NCI-H526 treated with DMSO at 0.1 percent for 48 hours (cell line): ENCODE measurements at regions not wholly inside any gene's neighbourhood (a gene's known extent, or its start where the extent isn't known, plus 50 kb on each side); places are given as distances from the start of the nearest gene placed in this dataset.
A peak's percentile ranks its signal among the peaks of the same experiment; 100 is the strongest.

Experiments used
- DNase-seq: peaks from one replicate; lab custom pipeline; 2025; lab: John Stamatoyannopoulos, UW

DNA sequence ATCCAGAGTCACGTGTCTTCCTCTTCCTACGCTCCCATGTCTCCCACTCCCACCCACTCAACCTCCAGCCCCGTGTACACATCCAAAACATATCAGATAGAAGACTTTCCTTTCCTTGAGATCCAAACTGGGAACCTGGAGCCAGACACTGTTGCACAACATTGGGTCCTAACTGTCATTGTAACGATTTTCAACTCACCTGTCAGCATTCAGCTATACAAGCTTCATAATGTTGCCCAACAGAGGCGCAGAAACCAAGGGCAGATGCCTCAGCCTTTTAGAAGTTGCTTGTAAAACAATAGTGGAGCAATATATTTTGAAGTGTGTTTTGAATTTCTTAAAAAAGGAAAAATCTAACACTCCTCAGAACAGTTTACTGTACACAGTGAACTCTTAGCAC lies 84.9 kb upstream of the GLIS3 start:
- DNase-seq = no peak

DNA sequence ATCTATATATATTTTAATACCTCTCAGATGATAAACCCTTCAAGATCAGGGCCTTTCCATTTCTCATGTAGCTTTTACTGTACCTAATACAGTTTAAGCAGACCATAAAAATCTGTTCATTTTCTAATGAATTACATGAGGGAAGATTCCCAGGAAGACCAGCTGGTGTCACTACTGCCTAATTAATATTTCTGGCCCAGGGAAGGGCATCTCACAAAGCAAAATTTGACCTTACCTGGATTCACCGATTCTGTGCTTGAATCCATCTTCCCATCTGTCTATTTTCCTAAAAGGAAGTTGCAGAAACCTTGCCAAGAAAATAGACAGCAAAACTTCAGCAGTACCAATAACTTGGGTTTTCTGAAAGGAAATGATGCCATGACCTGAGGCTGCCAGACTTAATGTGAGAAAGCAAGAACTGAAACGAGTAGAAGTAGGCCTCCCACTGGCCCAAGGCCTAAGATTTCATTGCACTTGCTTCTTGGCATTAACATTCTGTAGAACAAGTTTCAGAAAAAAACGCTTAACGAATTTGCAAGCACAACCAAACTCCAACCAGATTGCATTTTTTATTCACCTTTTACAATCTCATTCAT lies 83.0 kb upstream of the GLIS3 start:
- DNase-seq = no peak

DNA sequence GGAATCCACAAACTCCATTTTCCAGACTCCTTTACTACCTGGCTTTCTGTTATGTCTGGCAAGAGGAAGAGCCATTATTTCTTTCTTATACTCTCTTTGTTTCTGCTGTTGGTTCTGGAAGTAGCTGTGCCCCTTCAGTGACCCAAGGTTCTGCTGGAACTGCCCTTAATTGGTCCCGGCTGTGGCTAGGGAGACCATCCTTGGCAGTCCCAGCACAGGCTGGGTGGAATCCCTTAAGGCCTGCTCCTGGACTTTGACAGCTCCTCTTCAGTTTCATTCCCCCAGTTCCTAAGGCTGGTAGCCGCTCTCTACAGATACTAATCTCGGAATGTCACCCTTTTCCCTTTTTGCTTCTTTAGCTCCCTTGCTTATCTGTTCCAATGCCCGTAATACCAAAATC lies 81.9 kb upstream of the GLIS3 start:
- no peak for DNase-seq

DNA sequence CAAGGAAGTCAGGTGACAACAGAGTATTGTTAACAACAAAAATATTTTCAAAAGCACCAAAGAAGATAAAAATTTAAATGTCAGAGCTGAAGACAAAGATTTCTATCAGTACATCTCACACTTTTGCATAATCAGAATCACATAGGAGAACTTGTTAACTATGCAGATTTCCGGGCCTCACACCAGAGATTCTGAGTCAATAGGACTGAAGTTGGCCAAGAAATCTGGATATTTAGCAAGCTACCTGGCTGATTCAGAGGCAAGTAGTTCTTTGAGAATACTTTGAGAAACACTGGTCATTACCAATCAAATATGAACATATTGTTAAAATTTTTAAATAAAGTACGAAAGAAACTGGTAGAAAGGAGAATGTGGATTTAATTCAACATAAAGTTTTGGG lies 80.5 kb upstream of the GLIS3 start:
- DNase-seq = no peak

DNA sequence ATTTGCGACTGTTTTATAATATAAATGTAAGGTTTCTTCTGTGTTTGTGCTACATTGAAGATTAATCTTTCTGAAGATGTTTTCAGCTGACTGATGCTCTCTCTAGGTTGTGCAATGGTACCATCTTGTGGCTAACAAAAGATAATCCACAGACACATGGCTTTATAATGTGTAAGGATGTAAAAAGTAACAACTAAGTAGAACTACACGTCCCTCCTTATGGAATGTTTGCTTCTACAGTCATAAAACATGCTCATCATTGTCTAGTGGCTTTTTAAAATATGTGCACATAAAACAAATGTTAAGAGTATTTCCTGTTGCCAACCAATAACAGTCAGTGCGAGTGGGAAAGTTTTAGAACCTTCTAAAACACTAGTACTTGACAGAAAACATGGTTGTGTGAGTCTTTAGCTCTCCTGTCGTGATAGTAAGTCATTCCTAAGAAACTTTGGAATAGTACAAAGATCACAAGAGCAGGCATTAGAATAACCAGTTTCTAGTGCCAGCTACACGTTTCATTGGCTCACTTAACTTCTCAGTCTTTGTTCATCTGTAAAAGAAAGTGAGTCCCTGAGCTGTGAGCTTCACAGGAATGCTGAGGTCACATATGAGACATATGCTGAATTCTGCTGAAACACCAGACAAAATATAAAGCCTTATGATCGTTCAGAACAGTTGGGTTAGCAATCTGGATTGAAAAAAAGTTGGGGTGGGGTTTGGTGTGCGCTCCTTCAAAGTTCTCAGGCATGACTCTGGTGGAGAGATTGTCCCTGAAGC lies 75.7 kb upstream of the GLIS3 start:
- DNase-seq = peak; percentile 28

DNA sequence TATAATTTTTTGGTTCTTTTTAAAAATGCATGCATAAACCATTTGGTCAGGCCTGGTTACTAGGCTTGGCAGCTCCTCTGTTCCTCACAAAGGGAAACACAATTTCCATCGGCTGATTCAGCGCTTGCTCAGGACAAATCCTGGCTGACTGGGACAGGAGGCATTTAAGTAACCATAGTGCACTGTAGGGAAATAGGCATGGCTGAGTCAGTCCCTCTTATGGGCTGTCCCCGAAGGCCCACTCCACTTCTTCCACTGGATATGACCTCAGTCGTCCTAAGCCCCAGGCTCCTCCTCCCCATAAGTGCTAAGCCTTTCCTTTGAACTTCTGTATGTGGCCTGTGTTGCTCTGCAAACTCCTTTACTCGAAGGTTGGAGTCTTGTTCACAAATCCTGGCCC lies 71.2 kb upstream of the GLIS3 start:
- DNase-seq = no peak

DNA sequence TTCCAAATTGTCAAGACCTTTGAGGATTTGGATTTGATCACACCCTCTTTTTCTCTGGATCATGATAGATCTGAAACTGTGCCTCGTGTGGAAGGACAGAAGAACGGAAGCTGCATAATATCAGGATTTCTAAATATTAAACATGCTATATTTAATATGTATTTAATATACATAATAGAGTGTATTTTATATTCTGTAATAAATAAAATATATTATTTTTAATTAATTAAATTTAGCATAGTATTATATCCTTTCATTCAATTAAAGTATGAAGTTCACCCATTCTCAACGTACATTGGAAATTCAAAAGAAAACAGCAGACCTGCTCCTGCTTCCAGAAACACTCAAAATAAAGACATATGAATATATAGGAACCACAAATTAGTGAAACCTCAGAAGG lies 70.6 kb upstream of the GLIS3 start:
- DNase-seq = no peak

DNA sequence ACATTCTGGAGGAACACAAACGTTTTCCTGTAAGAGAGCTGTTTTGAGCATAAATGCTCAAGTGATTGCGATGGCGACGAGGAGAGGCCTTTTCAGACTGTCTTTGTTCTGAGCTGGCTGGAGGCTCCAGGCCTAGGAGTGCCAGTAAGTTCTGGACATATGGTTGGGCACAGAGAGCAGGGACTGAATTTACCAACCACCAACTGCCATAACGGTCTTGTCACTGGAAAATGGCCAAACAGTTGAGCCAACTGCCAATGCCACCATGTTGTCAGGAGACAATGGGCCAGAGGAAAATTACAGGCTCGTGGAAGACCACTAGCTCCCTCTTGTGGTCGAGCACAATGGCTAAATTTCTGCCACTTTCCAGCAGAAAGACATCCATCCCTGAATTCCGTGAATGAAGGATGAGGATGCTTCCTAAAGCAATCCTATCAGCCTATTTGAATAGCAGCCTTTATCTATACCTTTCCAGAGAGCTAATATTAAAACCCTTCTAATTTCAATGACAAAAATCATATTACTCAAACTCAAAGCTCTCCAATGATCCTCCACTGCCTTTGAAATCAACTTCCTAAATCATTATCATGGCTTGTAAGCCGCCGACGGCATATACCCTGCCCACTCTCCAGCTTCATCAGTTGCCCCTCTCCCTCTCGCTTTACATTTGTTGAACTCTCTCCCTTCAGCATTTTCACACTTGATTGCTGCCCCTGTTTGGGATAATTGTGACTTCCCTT lies 66.9 kb upstream of the GLIS3 start:
- no peak for DNase-seq

DNA sequence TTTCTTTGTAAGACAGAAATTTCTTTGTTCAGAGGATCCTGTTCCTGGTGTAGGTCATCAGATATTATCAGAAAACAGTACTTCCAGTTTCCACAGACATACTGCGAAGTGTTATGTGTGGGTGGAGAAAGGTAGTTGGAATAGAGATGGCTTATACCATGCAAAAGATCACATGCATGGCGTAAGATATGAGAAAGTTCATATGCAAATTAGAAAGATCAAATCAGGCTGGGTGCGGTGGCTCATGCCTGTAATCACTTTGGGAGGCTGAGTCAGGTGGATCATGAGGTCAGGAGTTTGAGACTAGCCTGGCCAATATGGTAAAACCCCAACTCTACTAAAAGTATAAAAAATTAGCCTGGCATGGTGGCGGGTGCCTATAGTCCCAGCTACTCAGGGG lies 65.2 kb upstream of the GLIS3 start:
- DNase-seq = no peak

DNA sequence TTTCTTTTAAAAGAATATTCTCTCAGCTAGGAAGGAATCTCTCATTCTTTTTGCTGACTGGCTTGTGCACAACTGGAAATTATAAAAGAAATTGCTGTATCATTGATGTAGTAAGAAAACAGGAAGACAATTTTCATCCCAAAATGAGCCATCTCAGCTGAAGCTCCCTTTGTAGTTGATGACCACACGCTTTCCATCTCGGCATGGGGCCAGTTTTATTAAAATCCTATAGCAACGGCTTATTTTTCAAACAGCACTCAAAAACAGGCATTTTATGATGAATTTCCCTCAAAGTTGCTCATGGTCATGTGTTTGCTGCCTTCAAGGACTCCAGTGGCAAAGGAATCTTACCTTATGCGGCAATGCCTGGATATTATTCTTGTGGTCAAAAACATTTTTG lies 62.4 kb upstream of the GLIS3 start:
- no peak for DNase-seq

DNA sequence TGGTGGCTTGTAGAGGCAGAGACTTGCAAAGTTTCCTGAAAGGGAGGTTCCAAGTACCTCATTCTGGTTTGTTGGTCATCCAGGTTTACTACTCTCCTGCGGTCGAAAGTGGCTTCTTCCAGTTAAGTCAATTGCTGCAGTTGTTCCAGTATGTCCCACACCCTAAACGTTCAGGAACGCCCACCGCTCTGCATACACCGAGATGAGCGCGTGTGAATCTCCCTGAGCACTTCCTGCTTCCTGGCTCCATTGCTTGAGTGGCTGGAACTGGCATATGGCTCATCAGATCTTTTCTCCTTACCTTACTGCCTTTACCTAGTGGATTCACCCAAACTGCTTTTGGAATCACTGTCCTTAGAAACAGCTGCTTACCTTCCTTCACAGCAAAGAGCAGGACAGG lies 59.1 kb upstream of the GLIS3 start:
- no peak for DNase-seq

DNA sequence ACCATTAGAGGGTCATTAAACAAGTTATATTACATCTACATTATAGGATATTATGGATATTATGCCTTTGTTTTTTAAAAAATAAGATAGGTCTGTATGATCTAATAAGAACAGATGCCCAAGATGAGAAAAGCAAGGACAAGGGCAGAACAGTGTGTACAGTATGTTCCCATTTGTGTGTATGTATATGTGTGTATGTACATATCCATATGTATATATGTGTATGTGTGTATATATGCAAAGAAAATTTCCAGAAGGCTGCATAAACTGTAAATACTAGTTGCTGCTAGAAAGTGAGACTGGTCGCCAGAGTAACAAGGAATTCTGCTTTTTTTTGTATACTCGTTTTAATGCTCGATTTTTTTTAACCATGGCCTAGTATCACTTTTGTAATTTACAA lies 58.1 kb upstream of the GLIS3 start:
- no peak for DNase-seq

DNA sequence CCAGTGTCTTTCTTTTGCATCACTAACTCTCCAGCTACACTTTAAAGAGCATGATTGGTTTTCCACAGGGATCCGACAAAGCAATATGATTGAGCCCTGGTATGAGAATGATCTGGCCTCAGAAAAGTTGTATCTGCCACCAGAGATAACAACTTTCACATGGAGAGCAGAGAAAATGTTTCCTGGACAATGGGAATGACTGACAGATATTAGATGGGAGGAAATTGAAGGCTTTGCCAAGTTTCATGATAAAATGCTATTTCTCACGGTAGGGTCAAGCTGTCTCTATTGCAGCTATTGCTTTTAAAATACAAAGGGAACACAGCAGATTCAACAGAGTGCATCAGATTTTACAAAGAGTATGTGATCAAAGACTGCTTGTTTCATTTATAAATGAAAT lies 56.4 kb upstream of the GLIS3 start:
- DNase-seq = no peak

DNA sequence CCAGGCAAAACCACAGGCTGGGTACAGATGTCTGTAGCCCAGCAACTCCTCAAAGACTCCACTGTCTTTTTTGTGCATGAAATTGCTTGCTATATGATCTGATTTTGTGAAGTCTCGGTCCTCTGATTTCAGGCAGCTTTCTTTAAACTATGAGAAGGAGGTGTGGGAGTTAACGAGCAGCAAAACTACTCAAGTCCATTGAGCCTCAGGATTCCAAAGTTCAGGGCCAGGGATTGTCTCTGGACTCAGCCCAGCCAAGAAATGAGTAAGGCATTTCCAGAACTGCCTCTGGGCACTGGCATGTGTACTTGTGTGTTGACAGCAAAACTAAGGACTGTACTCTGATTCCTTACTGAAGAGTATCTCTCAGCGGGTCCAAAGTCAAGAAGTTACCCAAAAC lies 53.4 kb upstream of the GLIS3 start:
- no peak for DNase-seq

DNA sequence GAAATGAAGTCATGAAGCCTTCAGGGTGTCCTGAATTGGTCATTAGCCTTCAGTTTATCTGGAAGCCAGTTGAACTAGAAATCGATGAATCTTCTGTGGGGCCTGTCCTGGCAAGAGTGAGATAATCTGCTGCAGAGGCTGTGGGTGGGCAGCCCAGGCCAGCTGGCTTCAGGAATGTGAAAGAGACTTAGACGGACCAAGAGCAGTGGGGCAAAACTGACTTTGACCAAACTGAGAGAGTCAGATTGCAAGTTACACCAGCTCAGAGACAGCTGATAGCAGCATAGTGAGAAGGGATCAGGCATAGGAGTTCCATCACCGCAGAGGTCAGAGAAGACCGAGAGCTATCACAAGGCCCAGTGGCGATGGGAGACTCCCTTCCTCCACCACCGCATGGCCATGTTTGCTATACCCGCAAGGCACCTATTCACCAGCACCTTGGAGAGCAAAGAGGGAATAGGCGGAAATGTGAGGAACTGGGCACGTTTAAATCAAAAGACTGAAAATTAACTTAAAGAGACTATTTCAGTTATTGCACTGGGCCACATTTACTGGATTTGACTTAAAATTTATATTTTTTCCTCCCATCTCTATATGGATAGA lies 50.0 kb upstream of the GLIS3 start:
- no peak for DNase-seq
